HL-60 (cell line): ENCODE measurements at regions not wholly inside any gene's neighbourhood (a gene's known extent, or its start where the extent isn't known, plus 50 kb on each side); places are given as distances from the start of the nearest gene placed in this dataset.

Experiments
- DNase-seq, 2 experiments: peaks; one replicate each; pipeline ENCODE4 v3.0.0-alpha.2; 2010 to 2020; ENCODE audit warnings: low read depth in 1 of 2, low spot score in 1 of 2
- H3K27ac ChIP-seq: fragments of 250-450 bp; sonication (Bioruptor Pico); replicated peaks from 2 replicates; pipeline ENCODE4 v1.5.1; 2020; ENCODE audit warnings: mild to moderate bottlenecking, moderate library complexity
- H3K27me3 ChIP-seq: fragments of 250-450 bp; sonication (Bioruptor Pico); 2 replicates; pipeline ENCODE4 v1.5.1; 2021; ENCODE audit warnings: mild to moderate bottlenecking, moderate library complexity; ENCODE audit not compliant: insufficient read depth, poor library complexity, severe bottlenecking
- H3K4me3 ChIP-seq: replicated peaks from 2 replicates; pipeline ENCODE4 v1.5.1; 2011; ENCODE audit warnings: mild to moderate bottlenecking, control low read depth, low read length; ENCODE audit not compliant: insufficient read depth
- GABPA ChIP-seq: IDR thresholded peaks from 2 replicates; pipeline ENCODE4 v1.6.1; 2012; ENCODE audit warnings: low read depth
- POLR2AphosphoS5 ChIP-seq: IDR thresholded peaks from 2 replicates; pipeline ENCODE4 v1.6.1; 2012; ENCODE audit warnings: low read depth
- SPI1 ChIP-seq: IDR thresholded peaks from 2 replicates; pipeline ENCODE4 v1.6.1; 2012; ENCODE audit warnings: low read depth, mild to moderate bottlenecking, borderline replicate concordance
- TF ChIP-seq, protein P1 (sequence below): IDR thresholded peaks from 2 replicates; pipeline ENCODE4 v1.6.1; 2012; ENCODE audit warnings: low read depth; ENCODE audit not compliant: insufficient replicate concordance
- TF ChIP-seq, protein P2 (sequence below): IDR thresholded peaks from one replicate; pipeline ENCODE4 v1.5.1; 2011; ENCODE audit warnings: low read length, control low read depth, inconsistent platforms; ENCODE audit not compliant: insufficient read depth

DNA sequence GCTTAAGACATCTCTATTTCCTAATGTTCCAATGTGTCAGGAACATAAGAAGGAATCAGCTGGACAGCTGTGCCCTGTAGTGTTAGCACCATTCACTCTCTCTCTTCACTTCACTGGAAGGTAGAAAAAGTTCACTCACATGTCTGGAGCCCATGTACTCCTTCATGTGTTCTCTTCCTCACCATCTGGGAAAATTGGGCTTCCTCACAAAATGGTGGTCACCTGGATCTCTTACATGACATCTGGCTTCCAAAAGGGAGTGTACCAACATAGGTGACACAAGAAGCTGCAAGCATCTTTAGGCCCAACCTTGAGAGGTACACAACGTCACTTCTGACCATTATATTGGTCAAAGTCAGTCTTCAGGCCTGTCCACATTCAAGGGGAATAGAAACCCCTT is 882.6 kb downstream of the LTN1 start:
- Histone ChIP-seq H3K27ac (no peak overlapping the region), H3K4me3 (no peak overlapping the region), H3K27me3 (no peaks in the 10 kb centered on the region)
- no peak for DNase-seq
- TF ChIP-seq, protein P1, sequence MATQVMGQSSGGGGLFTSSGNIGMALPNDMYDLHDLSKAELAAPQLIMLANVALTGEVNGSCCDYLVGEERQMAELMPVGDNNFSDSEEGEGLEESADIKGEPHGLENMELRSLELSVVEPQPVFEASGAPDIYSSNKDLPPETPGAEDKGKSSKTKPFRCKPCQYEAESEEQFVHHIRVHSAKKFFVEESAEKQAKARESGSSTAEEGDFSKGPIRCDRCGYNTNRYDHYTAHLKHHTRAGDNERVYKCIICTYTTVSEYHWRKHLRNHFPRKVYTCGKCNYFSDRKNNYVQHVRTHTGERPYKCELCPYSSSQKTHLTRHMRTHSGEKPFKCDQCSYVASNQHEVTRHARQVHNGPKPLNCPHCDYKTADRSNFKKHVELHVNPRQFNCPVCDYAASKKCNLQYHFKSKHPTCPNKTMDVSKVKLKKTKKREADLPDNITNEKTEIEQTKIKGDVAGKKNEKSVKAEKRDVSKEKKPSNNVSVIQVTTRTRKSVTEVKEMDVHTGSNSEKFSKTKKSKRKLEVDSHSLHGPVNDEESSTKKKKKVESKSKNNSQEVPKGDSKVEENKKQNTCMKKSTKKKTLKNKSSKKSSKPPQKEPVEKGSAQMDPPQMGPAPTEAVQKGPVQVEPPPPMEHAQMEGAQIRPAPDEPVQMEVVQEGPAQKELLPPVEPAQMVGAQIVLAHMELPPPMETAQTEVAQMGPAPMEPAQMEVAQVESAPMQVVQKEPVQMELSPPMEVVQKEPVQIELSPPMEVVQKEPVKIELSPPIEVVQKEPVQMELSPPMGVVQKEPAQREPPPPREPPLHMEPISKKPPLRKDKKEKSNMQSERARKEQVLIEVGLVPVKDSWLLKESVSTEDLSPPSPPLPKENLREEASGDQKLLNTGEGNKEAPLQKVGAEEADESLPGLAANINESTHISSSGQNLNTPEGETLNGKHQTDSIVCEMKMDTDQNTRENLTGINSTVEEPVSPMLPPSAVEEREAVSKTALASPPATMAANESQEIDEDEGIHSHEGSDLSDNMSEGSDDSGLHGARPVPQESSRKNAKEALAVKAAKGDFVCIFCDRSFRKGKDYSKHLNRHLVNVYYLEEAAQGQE = no peak
- TF ChIP-seq SPI1 (no peak), POLR2AphosphoS5 (no peak), GABPA (no peak)
- TF ChIP-seq, protein P2, sequence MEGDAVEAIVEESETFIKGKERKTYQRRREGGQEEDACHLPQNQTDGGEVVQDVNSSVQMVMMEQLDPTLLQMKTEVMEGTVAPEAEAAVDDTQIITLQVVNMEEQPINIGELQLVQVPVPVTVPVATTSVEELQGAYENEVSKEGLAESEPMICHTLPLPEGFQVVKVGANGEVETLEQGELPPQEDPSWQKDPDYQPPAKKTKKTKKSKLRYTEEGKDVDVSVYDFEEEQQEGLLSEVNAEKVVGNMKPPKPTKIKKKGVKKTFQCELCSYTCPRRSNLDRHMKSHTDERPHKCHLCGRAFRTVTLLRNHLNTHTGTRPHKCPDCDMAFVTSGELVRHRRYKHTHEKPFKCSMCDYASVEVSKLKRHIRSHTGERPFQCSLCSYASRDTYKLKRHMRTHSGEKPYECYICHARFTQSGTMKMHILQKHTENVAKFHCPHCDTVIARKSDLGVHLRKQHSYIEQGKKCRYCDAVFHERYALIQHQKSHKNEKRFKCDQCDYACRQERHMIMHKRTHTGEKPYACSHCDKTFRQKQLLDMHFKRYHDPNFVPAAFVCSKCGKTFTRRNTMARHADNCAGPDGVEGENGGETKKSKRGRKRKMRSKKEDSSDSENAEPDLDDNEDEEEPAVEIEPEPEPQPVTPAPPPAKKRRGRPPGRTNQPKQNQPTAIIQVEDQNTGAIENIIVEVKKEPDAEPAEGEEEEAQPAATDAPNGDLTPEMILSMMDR = no peak

DNA sequence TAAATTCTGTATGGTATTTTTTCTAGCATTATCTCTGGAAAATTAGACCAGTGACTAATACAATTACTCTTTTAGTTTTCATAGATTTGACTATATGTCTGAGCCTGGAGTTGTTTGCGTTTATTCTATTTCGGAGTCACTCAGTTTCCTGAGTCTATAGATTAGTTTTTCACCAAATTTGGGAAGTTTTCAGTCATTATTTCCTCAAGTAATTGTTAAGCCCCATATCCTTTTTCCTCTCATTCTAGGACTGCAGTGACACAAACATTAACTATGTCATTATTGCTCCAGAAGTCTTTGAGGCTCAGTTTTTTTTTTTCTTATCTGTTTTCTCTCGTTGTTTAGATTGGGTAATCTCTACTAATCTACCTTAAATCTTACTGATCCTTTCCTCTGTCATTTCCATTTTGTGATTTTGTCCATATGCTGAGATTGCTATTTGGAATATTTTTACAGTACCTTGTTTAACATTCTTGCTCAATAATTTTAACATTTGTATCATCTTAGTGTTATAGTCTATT is 886.2 kb downstream of the LTN1 start:
- no peak for DNase-seq
- no peak overlapping the region for H3K4me3 ChIP-seq
- no peaks in the 10 kb centered on the region for H3K27me3 ChIP-seq
- no peak for TF ChIP-seq POLR2AphosphoS5
- TF ChIP-seq GABPA = no peak
- TF ChIP-seq SPI1 = no peak
- TF ChIP-seq, protein P2 = no peak
- TF ChIP-seq, protein P1 = no peak
- no peak overlapping the region for H3K27ac ChIP-seq

DNA sequence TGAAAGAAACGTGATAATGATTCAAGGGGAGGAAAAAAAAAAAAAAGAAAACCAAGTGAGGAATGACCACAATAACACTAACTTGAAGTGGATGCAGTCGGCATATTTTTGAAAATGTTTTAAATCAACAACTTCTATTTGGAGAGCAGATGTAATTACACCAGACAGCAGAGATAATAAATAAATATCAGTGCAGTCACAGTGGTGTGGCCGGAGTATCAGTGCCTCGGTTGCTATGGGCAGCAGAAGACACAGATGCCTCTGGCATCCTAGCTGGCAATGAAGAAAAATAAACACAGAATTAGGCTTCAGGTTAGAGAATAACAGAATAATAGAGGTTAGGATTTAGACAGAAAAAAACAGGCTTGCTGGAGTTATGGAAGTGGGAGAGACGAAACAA is 888.3 kb downstream of the LTN1 start:
- no peak for TF ChIP-seq SPI1
- Histone ChIP-seq H3K4me3 (no peak overlapping the region), H3K27me3 (no peaks in the 10 kb centered on the region), H3K27ac (no peak overlapping the region)
- no peak for DNase-seq

DNA sequence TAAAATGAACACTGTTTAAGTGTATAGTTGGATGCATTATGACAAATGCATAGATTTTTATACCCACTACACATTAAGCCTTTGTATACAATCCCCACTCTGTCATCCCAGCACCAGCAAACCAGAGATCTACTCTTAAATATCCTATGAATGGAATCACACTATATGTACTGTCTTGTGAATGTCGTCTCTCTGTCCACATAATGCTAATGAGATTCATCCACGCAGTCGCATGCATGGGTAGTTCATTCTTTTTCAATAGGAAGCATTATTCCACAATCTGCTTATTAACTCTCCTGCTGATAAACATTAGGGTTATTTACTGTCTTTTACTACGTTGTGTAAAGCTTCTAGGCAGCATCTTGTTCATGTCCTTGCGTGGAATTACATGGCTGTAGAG is 892.3 kb downstream of the LTN1 start:
- TF ChIP-seq, protein P2 = no peak
- no peak for TF ChIP-seq POLR2AphosphoS5
- no peak for TF ChIP-seq GABPA
- TF ChIP-seq, protein P1 = no peak
- TF ChIP-seq SPI1 = no peak

More for the DNA sequence above, 892.3 kb downstream of the LTN1 start:
- DNase-seq = no peak
- Histone ChIP-seq H3K27me3 (no peaks in the 10 kb centered on the region), H3K4me3 (no peak overlapping the region), H3K27ac (no peak overlapping the region)
